Smooth muscle cell (in vitro differentiated cells): ENCODE measurements at regions not wholly inside any gene's neighbourhood (a gene's known extent, or its start where the extent isn't known, plus 50 kb on each side); places are given as distances from the start of the nearest gene placed in this dataset.

ENCODE experiments used
- DNase-seq: peaks from one replicate; lab custom pipeline; 2025; ENCODE audit not compliant: unreplicated experiment; lab: John Stamatoyannopoulos, UW
- H2AFZ ChIP-seq: fragments of 200-600 bp; sonication (generic); 2 replicates; pipeline ENCODE4 v1.6.0; 2016; ENCODE audit warnings: antibody characterized with exemption, low read depth, mild to moderate bottlenecking
- H3F3A ChIP-seq: fragments of 200-600 bp; sonication (generic); 2 replicates; pipeline ENCODE4 v1.6.0; 2017; ENCODE audit warnings: antibody characterized with exemption, low read depth
- H3K27ac ChIP-seq: fragments of 200-600 bp; sonication (generic); 2 replicates; pipeline ENCODE4 v1.5.1; 2016; ENCODE audit warnings: low read depth, mild to moderate bottlenecking
- H3K27me3 ChIP-seq: fragments of 200-600 bp; sonication (generic); 2 replicates; pipeline ENCODE4 v1.6.1; 2016; ENCODE audit warnings: low read depth, mild to moderate bottlenecking
- H3K36me3 ChIP-seq: fragments of 200-600 bp; sonication (generic); 2 replicates; pipeline ENCODE4 v1.5.1; 2016; ENCODE audit warnings: low read depth
- H3K4me1 ChIP-seq: fragments of 200-600 bp; sonication (generic); 2 replicates; pipeline ENCODE4 v1.5.1; 2016; ENCODE audit warnings: low read depth
- H3K4me2 ChIP-seq: fragments of 200-600 bp; sonication (generic); 2 replicates; pipeline ENCODE4 v1.6.0; 2016; ENCODE audit warnings: mild to moderate bottlenecking
- H3K4me3 ChIP-seq: fragments of 200-600 bp; sonication (generic); 2 replicates; pipeline ENCODE4 v1.5.1; 2016; ENCODE audit warnings: mild to moderate bottlenecking
- H3K79me2 ChIP-seq: fragments of 200-600 bp; sonication (generic); 2 replicates; pipeline ENCODE4 v1.6.0; 2016; ENCODE audit warnings: low read depth, mild to moderate bottlenecking
- H3K9ac ChIP-seq: fragments of 200-600 bp; sonication (generic); 2 replicates; pipeline ENCODE4 v1.6.0; 2016; ENCODE audit warnings: low read depth
- H3K9me3 ChIP-seq: fragments of 200-600 bp; sonication (generic); replicated peaks from 2 replicates; pipeline ENCODE4 v1.5.1; 2016; ENCODE audit warnings: low read depth
- H4K20me1 ChIP-seq: fragments of 200-600 bp; sonication (generic); 2 replicates; pipeline ENCODE4 v1.6.0; 2016; ENCODE audit warnings: low read depth
- WGBS: methylation state at CpG from one replicate; pipeline ENCODE4 v1.1.7; 2016; ENCODE audit warnings: low lambda C conversion rate; 5-methylcytosine and 5-hydroxymethylcytosine counted together
- TF ChIP-seq, protein P1 (sequence below): fragments of 200-600 bp; sonication (generic); IDR thresholded peaks from 2 replicates; pipeline ENCODE4 v1.5.1; 2017; ENCODE audit warnings: borderline replicate concordance, mild to moderate bottlenecking, antibody characterized with exemption; ENCODE audit not compliant: insufficient read depth, poor library complexity, severe bottlenecking

- H3F3A ChIP-seq: no peaks in the 10 kb centered on the region
- no peaks in the 10 kb centered on the region for H3K36me3 ChIP-seq
- H3K4me3 ChIP-seq: no peak overlapping the region
- no peak for DNase-seq
- no peaks in the 10 kb centered on the region for H3K27me3 ChIP-seq
- H3K9ac ChIP-seq: no peak overlapping the region
- H2AFZ ChIP-seq: no peak overlapping the region
- TF ChIP-seq, protein P1, sequence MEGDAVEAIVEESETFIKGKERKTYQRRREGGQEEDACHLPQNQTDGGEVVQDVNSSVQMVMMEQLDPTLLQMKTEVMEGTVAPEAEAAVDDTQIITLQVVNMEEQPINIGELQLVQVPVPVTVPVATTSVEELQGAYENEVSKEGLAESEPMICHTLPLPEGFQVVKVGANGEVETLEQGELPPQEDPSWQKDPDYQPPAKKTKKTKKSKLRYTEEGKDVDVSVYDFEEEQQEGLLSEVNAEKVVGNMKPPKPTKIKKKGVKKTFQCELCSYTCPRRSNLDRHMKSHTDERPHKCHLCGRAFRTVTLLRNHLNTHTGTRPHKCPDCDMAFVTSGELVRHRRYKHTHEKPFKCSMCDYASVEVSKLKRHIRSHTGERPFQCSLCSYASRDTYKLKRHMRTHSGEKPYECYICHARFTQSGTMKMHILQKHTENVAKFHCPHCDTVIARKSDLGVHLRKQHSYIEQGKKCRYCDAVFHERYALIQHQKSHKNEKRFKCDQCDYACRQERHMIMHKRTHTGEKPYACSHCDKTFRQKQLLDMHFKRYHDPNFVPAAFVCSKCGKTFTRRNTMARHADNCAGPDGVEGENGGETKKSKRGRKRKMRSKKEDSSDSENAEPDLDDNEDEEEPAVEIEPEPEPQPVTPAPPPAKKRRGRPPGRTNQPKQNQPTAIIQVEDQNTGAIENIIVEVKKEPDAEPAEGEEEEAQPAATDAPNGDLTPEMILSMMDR: no peak
- H3K79me2 ChIP-seq: no peaks in the 10 kb centered on the region
- peak overlapping the region; percentile 85 for H3K27ac ChIP-seq
- no peak overlapping the region for H3K4me2 ChIP-seq
- no peaks in the 10 kb centered on the region for H3K9me3 ChIP-seq
- H4K20me1 ChIP-seq: no peaks in the 10 kb centered on the region
- H3K4me1 ChIP-seq: no peaks in the 10 kb centered on the region
Observed at GRCh38 chr11:29641201-29641600, 375.6 kb downstream of the KCNA4 start.

- no peak for DNase-seq
- Histone ChIP-seq H3K36me3 (no peaks in the 10 kb centered on the region), H3K9ac (no peak overlapping the region), H3K4me3 (no peak overlapping the region), H3K9me3 (no peaks in the 10 kb centered on the region), H3K4me2 (no peak overlapping the region), H3K79me2 (no peaks in the 10 kb centered on the region), H3F3A (no peaks in the 10 kb centered on the region), H3K27me3 (no peaks in the 10 kb centered on the region), H3K4me1 (no peaks in the 10 kb centered on the region), H2AFZ (no peak overlapping the region), H3K27ac (no peak overlapping the region), H4K20me1 (no peaks in the 10 kb centered on the region)
- WGBS: 82% methylated on average over 3 of the region's 3 CpGs
- TF ChIP-seq, protein P1: no peak
Observed at GRCh38 chr11:29634744-29635143, 382.1 kb downstream of the KCNA4 start.

- no peaks in the 10 kb centered on the region for H3K4me1 ChIP-seq
- H3K27me3 ChIP-seq: no peaks in the 10 kb centered on the region
- no peaks in the 10 kb centered on the region for H3K9me3 ChIP-seq
- no peak overlapping the region for H2AFZ ChIP-seq
- H4K20me1 ChIP-seq: no peaks in the 10 kb centered on the region
- H3K9ac ChIP-seq: no peak overlapping the region
- H3K27ac ChIP-seq: no peak overlapping the region
- H3K4me2 ChIP-seq: no peak overlapping the region
- no peaks in the 10 kb centered on the region for H3K79me2 ChIP-seq
- no peaks in the 10 kb centered on the region for H3F3A ChIP-seq
- no peak for DNase-seq
- TF ChIP-seq, protein P1: peak; percentile 25
- H3K4me3 ChIP-seq: no peak overlapping the region
- no peaks in the 10 kb centered on the region for H3K36me3 ChIP-seq
Observed at GRCh38 chr11:29634244-29634643, 382.6 kb downstream of the KCNA4 start.

DNA sequence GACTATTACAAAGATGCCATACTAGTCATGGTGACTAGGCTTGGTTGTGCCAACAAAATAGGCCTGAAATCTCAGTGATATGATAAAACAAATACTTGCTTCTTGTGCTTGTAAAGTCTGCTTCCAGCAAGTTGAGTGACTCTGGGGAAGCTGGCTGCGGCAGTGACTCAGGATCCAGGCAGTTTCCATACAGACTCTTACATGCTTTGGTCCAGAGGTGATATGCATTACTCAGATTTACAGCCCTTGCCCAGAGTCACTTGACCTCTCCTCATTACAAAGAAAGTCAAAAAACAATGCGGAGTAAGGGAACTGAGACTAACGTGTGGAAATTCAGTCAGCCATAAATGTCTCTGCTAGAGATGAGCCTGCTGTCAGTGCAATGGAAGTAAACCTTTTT lies 387.5 kb downstream of the KCNA4 start:
- Histone ChIP-seq H3K4me2 (peak overlapping the region; percentile 61), H4K20me1 (no peaks in the 10 kb centered on the region), H3K4me1 (peaks cover 9% of the 10 kb centered on the region), H3K4me3 (no peak overlapping the region), H3K9ac (peak overlapping the region; percentile 26), H3F3A (peaks cover 8% of the 10 kb centered on the region), H3K27me3 (no peaks in the 10 kb centered on the region), H2AFZ (no peak overlapping the region), H3K9me3 (no peaks in the 10 kb centered on the region), H3K79me2 (no peaks in the 10 kb centered on the region), H3K36me3 (no peaks in the 10 kb centered on the region), H3K27ac (peak overlapping the region; percentile 88)
- DNase-seq: no peak
- WGBS: 19% methylated on average over 3 of the region's 3 CpGs
- TF ChIP-seq, protein P1: no peak
